K562 (cell line): ENCODE measurements at regions not wholly inside any gene's neighbourhood (a gene's known extent, or its start where the extent isn't known, plus 50 kb on each side); places are given as distances from the start of the nearest gene placed in this dataset.

Source experiments
- ATAC-seq: fragments of 200-7000 bp; cut with Tn5 transposase; 3 replicates; pipeline ENCODE4 v1.9.1; 2020; ENCODE audit warnings: moderate library complexity
- BruUV-seq: library from RNA; stranded (reverse); fragments of 400-500 nt; replicated peaks from 2 replicates; lab custom pipeline; 2021; lab: Mats Ljungman, UMichigan
- CTCF ChIA-PET: fragments of 300-600 bp; formaldehyde crosslinking; extraction: SDS; loops from one replicate; lab custom pipeline; 2021; ENCODE audit warnings: low intra/inter-chr PET ratio; lab: Yijun Ruan, JAX
- POLR2A ChIA-PET: fragments of 300-600, 350-650 bp; sonication (Branson Sonifier 250); formaldehyde crosslinking; extraction: SDS; loops from one replicate; lab custom pipeline; 2021; ENCODE audit warnings: antibody characterized with exemption, inconsistent platforms; lab: Yijun Ruan, JAX
- DNase-seq, 4 experiments: peaks; one replicate each; pipeline versions ENCODE4 v3.0.0 to v3.0.0-alpha.2; 2011 to 2018; ENCODE audit warnings: low spot score in 3 of 4, mixed read lengths in 3 of 4; ENCODE audit errors: extremely low read depth in 1 of 4
- FAIRE-seq: peaks from 2 replicates; lab custom pipeline; 2011; peaks lifted over from hg19 to GRCh38; lab: Jason Lieb, UNC
- H2AFZ ChIP-seq: 2 replicates; pipeline ENCODE4 v1.6.0; 2011; ENCODE audit warnings: low read depth, low read length, control low read depth, inconsistent platforms
- H3K27ac ChIP-seq: fragments of 200-600 bp; 3 replicates; pipeline ENCODE4 v1.8.0; 2011; ENCODE audit warnings: low read depth, mild to moderate bottlenecking, control low read depth, inconsistent platforms, low read length, moderate library complexity, mixed read lengths; ENCODE audit errors: extremely low read depth
- H3K27me3 ChIP-seq, 2 experiments: fragments of 300-600 bp in 1 of 2; 2 replicates in 1 of 2; 3 replicates in 1 of 2; pipeline versions ENCODE4 v1.6.0 to v1.8.0; 2011; ENCODE audit warnings: inconsistent platforms in 2 of 2, low read length in 2 of 2, mild to moderate bottlenecking in 1 of 2, mixed read lengths in 1 of 2, moderate library complexity in 1 of 2; ENCODE audit not compliant: control insufficient read depth in 2 of 2, insufficient read depth in 2 of 2
- H3K36me3 ChIP-seq: fragments of 300-600 bp; 3 replicates; pipeline ENCODE4 v1.8.0; 2011; ENCODE audit warnings: mild to moderate bottlenecking, low read length, inconsistent platforms; ENCODE audit not compliant: control insufficient read depth, insufficient read depth
- H3K4me1 ChIP-seq, 2 experiments: fragments of 200-600 bp in 1 of 2; replicated peaks in 1 of 2; 2 replicates in 1 of 2; 3 replicates in 1 of 2; pipeline versions ENCODE4 v1.5.1 to v1.8.0; 2011; ENCODE audit warnings: inconsistent platforms in 2 of 2, low read length in 2 of 2, mild to moderate bottlenecking in 1 of 2, mixed read lengths in 1 of 2, moderate library complexity in 1 of 2; ENCODE audit not compliant: control insufficient read depth in 2 of 2, insufficient read depth in 2 of 2
- H3K4me2 ChIP-seq: 2 replicates; pipeline ENCODE4 v1.6.1; 2011; ENCODE audit warnings: low read length, control low read depth, inconsistent platforms, mixed read lengths; ENCODE audit not compliant: insufficient read depth
- H3K4me3 ChIP-seq: fragments of 200-600 bp; sonication (generic), shearing (Covaris generic); 2 replicates; pipeline ENCODE4 v1.5.1; 2016; ENCODE audit warnings: control low read depth, inconsistent platforms
- H3K79me2 ChIP-seq: fragments of 200-600 bp; 3 replicates; pipeline ENCODE4 v1.8.0; 2011; ENCODE audit warnings: low read length, inconsistent platforms; ENCODE audit not compliant: control insufficient read depth, insufficient read depth
- H3K9ac ChIP-seq, 2 experiments: 2 replicates each; pipeline versions ENCODE4 v1.6.0 to v1.6.1; 2011; ENCODE audit warnings: low read depth in 2 of 2, low read length in 2 of 2, control low read depth in 1 of 2, inconsistent platforms in 1 of 2, mild to moderate bottlenecking in 1 of 2, mixed read lengths in 1 of 2; ENCODE audit not compliant: insufficient read depth in 1 of 2
- H3K9me1 ChIP-seq: one replicate; pipeline ENCODE4 v1.6.0; 2011; ENCODE audit warnings: inconsistent platforms, mild to moderate bottlenecking, low read length, moderate library complexity; ENCODE audit not compliant: control insufficient read depth, insufficient read depth
- H3K9me3 ChIP-seq: replicated peaks from 2 replicates; pipeline ENCODE4 v1.5.1; 2011; ENCODE audit warnings: low read depth, low read length, inconsistent platforms; ENCODE audit not compliant: control insufficient read depth, insufficient read depth
- H4K20me1 ChIP-seq: replicated peaks from 2 replicates; pipeline ENCODE4 v1.6.1; 2011; ENCODE audit warnings: low read length, inconsistent platforms, mixed read lengths; ENCODE audit not compliant: control insufficient read depth, insufficient read depth
- CBX3 ChIP-seq, 2 experiments: IDR thresholded peaks; 1 replicate in 1 of 2; 2 replicates in 1 of 2; pipeline ENCODE4 v1.6.1; 2012; ENCODE audit warnings: inconsistent platforms in 2 of 2, low read length in 2 of 2, borderline replicate concordance in 1 of 2, control low read depth in 1 of 2
- FOSL1 ChIP-seq: fragments of 200-800 bp; sonication (Bioruptor generic); conservative IDR thresholded peaks from 2 replicates; pipeline ENCODE4 v1.6.1; 2016; ENCODE audit warnings: missing genetic modification characterization, missing compliant biosample characterization
- GABPB1 ChIP-seq: sonication (generic); formaldehyde crosslinking; IDR thresholded peaks from 2 replicates; pipeline ENCODE4 v1.8.0; 2022; ENCODE audit warnings: mild to moderate bottlenecking, missing genetic modification reagents
- NRF1 ChIP-seq, 2 experiments: fragments of 450-650 bp; IDR thresholded peaks in 1 of 2; conservative IDR thresholded peaks in 1 of 2; 2 replicates each; pipeline ENCODE4 v1.6.1; 2014; ENCODE audit warnings: mild to moderate bottlenecking in 2 of 2
- PRDM10 ChIP-seq: fragments of 450-650 bp; IDR thresholded peaks from 2 replicates; pipeline ENCODE4 v1.6.1; 2018; ENCODE audit not compliant: partially characterized antibody
- PURB ChIP-seq: sonication (generic); formaldehyde crosslinking; IDR thresholded peaks from 2 replicates; pipeline ENCODE4 v1.9.0; 2021; ENCODE audit warnings: low read depth, mild to moderate bottlenecking, missing genetic modification reagents
- THRA ChIP-seq: fragments of 450-650 bp; IDR thresholded peaks from 2 replicates; pipeline ENCODE4 v1.6.1; 2017; ENCODE audit warnings: mild to moderate bottlenecking, moderate library complexity
- ZEB2 ChIP-seq: fragments of 450-650 bp; IDR thresholded peaks from 2 replicates; pipeline ENCODE4 v1.6.1; 2016
- in situ Hi-C: fragments of 300-500 bp; cut with MboI; formaldehyde crosslinking; loops from 4 replicates; pipeline ENCODE4 v1.15.0; 2018; ENCODE audit warnings: inconsistent platforms, mixed read lengths
- intact Hi-C: fragments of 100-400 bp; cut with micrococcal nuclease; formaldehyde crosslinking; loops from 2 replicates; pipeline ENCODE4 v1.14.2; 2022

GRCh38 chr6:22621701-22622100 is 52.3 kb downstream of the HDGFL1 start:
- H3K4me2 ChIP-seq = no peak overlapping the region
- no peak overlapping the region for H3K4me3 ChIP-seq
- FAIRE-seq (no peak), DNase-seq (no peak), ATAC-seq (no peak)
- H3K79me2 ChIP-seq = no peaks in the 10 kb centered on the region
- no peaks in the 10 kb centered on the region for H4K20me1 ChIP-seq
- no peaks in the 10 kb centered on the region for H3K9me3 ChIP-seq
- no peak for TF ChIP-seq PURB (CRISPR knock-in tag)
- no peak for TF ChIP-seq PRDM10
- TF ChIP-seq CBX3 (IDR thresholded peaks at IDR 0.05; ENCODE audit: borderline replicate concordance in 1 of 2, low read length in 2 of 2) = no peak
- TF ChIP-seq NRF1 (conservative IDR thresholded peaks at IDR 0.05 in 1 of 2, IDR thresholded peaks at IDR 0.05 in 1 of 2) = no peak
- TF ChIP-seq GABPB1 (CRISPR knock-in tag) = no peak
- no peak for TF ChIP-seq ZEB2
- no peak for TF ChIP-seq FOSL1 (tag)
- TF ChIP-seq THRA = no peak
- in situ Hi-C loops (no loop called here), intact Hi-C loops (no loop called here)
- H3K27ac ChIP-seq = no peak overlapping the region
- no peaks in the 10 kb centered on the region for H3K9me1 ChIP-seq
- no peaks in the 10 kb centered on the region for H3K27me3 ChIP-seq
- no peaks in the 10 kb centered on the region for H3K36me3 ChIP-seq
- BruUV-seq = no TSS peak
- POLR2A ChIA-PET = no interaction called here
- no peaks in the 10 kb centered on the region for H3K4me1 ChIP-seq
- H3K9ac ChIP-seq = no peak overlapping the region
- CTCF ChIA-PET = no interaction called here
- H2AFZ ChIP-seq = no peak overlapping the region
